Breast epithelium (tissue), 4 donors: ENCODE measurements at regions not wholly inside any gene's neighbourhood (a gene's known extent, or its start where the extent isn't known, plus 50 kb on each side); places are given as distances from the start of the nearest gene placed in this dataset.

Source experiments
- DNase-seq, 2 donors: peaks; one replicate each; pipeline ENCODE4 v3.0.0-alpha.2; 2019; ENCODE audit warnings: low spot score in 2 of 2
- H3K27ac ChIP-seq, 2 donors: fragments of 200-600 bp; sonication (generic) in 1 of 2; one replicate each; pipeline ENCODE4 v1.5.1; 2016 to 2019; ENCODE audit warnings: mild to moderate bottlenecking in 1 of 2
- H3K27me3 ChIP-seq, 2 donors: fragments of 200-600 bp; sonication (generic) in 1 of 2; one replicate each; pipeline versions ENCODE4 v1.5.1 to v1.6.0; 2017 to 2019; ENCODE audit warnings: control low read depth in 1 of 2, mild to moderate bottlenecking in 1 of 2
- H3K36me3 ChIP-seq: fragments of 200-600 bp; one replicate; pipeline ENCODE4 v1.5.1; 2019
- H3K4me1 ChIP-seq, 2 donors: fragments of 200-600 bp; sonication (generic); one replicate each; pipeline ENCODE4 v1.5.1; 2016 to 2019; ENCODE audit warnings: control low read depth in 1 of 2
- H3K4me3 ChIP-seq, 3 donors: fragments of 200-600 bp; sonication (generic); 1 replicate in 2 of 3; 2 replicates in 1 of 3; pipeline ENCODE4 v1.5.1; 2016 to 2019; ENCODE audit warnings: mild to moderate bottlenecking in 3 of 3, moderate library complexity in 2 of 3
- H3K9me3 ChIP-seq, 2 donors: fragments of 200-600 bp; sonication (generic) in 1 of 2; one replicate each; pipeline ENCODE4 v1.5.1; 2016 to 2019; ENCODE audit warnings: control low read depth in 1 of 2
- POLR2A ChIP-seq: fragments of 450-650 bp; IDR thresholded peaks from one replicate; pipeline ENCODE4 v1.6.1; 2016; ENCODE audit warnings: antibody characterized with exemption, mild to moderate bottlenecking, moderate library complexity
- POLR2AphosphoS5 ChIP-seq, 3 donors: sonication (generic); formaldehyde crosslinking; IDR thresholded peaks; one replicate each; pipeline ENCODE4 v1.6.1; 2017; ENCODE audit warnings: antibody characterized with exemption in 3 of 3
- intact Hi-C: fragments of 100-400 bp; cut with DNase I; formaldehyde crosslinking; loops from one replicate; pipeline ENCODE4 v1.15.1; 2023; ENCODE audit warnings: low total_unique reads
- TF ChIP-seq, protein P1 (sequence below), 3 donors: fragments of 450-650 bp; IDR thresholded peaks; one replicate each; pipeline ENCODE4 v1.5.1; 2016 to 2017; ENCODE audit warnings: antibody characterized with exemption in 3 of 3, mild to moderate bottlenecking in 3 of 3, moderate library complexity in 3 of 3

DNA sequence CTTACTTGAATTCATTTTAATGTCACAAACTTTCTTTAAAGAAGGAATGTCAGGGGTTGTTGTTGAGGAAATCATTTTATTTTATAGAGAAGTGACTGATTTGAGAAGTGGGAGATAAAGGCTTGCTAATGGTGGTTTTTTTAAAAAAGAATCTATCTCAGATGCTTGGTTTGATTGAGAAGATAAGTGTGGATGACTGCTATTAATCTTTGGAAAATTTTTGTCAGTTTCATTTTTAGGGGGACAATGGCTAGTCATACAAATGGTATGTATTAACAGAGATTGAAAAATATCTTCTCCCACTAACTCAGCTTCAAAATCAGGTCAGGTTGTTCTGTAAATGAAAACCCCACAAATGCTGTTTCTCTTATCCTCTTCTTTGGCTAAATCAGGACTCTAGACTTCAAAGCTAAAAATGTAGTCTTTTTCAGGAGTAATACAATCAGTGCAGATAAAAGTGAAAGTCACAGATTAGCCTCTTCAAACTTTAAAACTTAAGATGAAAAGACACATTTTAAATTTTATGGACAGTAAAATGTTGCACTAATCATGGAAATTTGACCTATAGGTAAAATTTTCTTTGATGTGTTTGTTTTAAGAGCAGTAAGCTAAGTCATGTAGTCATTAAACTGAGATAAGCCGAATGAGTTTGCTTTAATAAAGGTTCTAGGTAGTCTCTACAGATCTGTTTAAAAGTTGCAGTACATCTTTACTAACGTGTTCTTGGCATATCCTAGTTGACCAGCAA is 674.2 kb upstream of the VRK2 start:
- Histone ChIP-seq H3K27ac (no peak overlapping the region), H3K4me1 (no peaks in the 10 kb centered on the region), H3K4me3 (no peak overlapping the region), H3K9me3 (no peaks in the 10 kb centered on the region), H3K27me3 (no peaks in the 10 kb centered on the region), H3K36me3 (no peaks in the 10 kb centered on the region)
- no peak for DNase-seq
- intact Hi-C loops = no loop called here
- TF ChIP-seq POLR2A (no peak), POLR2AphosphoS5 (IDR thresholded peaks at IDR 0.05) (no peak)
- TF ChIP-seq, protein P1, sequence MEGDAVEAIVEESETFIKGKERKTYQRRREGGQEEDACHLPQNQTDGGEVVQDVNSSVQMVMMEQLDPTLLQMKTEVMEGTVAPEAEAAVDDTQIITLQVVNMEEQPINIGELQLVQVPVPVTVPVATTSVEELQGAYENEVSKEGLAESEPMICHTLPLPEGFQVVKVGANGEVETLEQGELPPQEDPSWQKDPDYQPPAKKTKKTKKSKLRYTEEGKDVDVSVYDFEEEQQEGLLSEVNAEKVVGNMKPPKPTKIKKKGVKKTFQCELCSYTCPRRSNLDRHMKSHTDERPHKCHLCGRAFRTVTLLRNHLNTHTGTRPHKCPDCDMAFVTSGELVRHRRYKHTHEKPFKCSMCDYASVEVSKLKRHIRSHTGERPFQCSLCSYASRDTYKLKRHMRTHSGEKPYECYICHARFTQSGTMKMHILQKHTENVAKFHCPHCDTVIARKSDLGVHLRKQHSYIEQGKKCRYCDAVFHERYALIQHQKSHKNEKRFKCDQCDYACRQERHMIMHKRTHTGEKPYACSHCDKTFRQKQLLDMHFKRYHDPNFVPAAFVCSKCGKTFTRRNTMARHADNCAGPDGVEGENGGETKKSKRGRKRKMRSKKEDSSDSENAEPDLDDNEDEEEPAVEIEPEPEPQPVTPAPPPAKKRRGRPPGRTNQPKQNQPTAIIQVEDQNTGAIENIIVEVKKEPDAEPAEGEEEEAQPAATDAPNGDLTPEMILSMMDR (IDR thresholded peaks at IDR 0.05) = no peak

GRCh38 chr2:57373530-57373929 is 673.1 kb upstream of the VRK2 start:
- no peak for DNase-seq
- TF ChIP-seq POLR2A (no peak), POLR2AphosphoS5 (IDR thresholded peaks at IDR 0.05) (no peak)
- TF ChIP-seq, protein P1 (IDR thresholded peaks at IDR 0.05) = no peak
- Histone ChIP-seq H3K36me3 (no peaks in the 10 kb centered on the region), H3K4me3 (no peak overlapping the region), H3K4me1 (no peaks in the 10 kb centered on the region), H3K9me3 (no peaks in the 10 kb centered on the region), H3K27me3 (no peaks in the 10 kb centered on the region), H3K27ac (no peak overlapping the region)
- intact Hi-C loops = no loop called here

DNA sequence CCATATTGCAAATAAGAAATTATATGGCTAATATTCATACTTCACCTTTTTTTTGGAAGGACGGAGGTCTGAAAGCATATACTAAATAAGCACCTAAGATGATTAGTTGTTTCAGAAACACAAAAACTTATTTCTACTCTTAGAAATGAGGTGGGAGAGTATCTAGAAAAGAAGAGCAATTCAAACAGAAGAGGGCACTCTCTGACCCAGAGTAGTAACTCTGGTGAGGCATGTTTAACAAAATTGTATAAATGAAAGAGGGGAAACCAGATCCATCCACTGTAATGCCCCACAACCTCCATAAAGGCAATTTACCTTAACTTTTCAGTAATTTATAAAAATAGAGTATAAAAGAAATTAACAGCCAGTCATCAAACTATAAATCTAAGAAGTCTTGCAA is 669.6 kb upstream of the VRK2 start:
- Histone ChIP-seq H3K36me3 (no peaks in the 10 kb centered on the region), H3K27me3 (no peaks in the 10 kb centered on the region), H3K9me3 (no peaks in the 10 kb centered on the region), H3K4me1 (no peaks in the 10 kb centered on the region), H3K27ac (no peak overlapping the region), H3K4me3 (no peak overlapping the region)
- intact Hi-C loops = no loop called here
- DNase-seq = no peak
- no peak for TF ChIP-seq POLR2A
- TF ChIP-seq, protein P1 (IDR thresholded peaks at IDR 0.05) = no peak
- TF ChIP-seq POLR2AphosphoS5 (IDR thresholded peaks at IDR 0.05) = no peak

- Histone ChIP-seq H3K27ac (no peak overlapping the region), H3K4me3 (no peak overlapping the region), H3K36me3 (no peaks in the 10 kb centered on the region), H3K27me3 (no peaks in the 10 kb centered on the region), H3K4me1 (no peaks in the 10 kb centered on the region), H3K9me3 (peaks cover 0 to 35% of the 10 kb centered on the region in 2 donors)
- no peak for DNase-seq
- TF ChIP-seq POLR2A (no peak), POLR2AphosphoS5 (IDR thresholded peaks at IDR 0.05) (no peak)
- TF ChIP-seq, protein P1 (IDR thresholded peaks at IDR 0.05) = no peak
- intact Hi-C loops = no loop called here
Observed at GRCh38 chr2:57386305-57386704, 660.3 kb upstream of the VRK2 start.

DNA sequence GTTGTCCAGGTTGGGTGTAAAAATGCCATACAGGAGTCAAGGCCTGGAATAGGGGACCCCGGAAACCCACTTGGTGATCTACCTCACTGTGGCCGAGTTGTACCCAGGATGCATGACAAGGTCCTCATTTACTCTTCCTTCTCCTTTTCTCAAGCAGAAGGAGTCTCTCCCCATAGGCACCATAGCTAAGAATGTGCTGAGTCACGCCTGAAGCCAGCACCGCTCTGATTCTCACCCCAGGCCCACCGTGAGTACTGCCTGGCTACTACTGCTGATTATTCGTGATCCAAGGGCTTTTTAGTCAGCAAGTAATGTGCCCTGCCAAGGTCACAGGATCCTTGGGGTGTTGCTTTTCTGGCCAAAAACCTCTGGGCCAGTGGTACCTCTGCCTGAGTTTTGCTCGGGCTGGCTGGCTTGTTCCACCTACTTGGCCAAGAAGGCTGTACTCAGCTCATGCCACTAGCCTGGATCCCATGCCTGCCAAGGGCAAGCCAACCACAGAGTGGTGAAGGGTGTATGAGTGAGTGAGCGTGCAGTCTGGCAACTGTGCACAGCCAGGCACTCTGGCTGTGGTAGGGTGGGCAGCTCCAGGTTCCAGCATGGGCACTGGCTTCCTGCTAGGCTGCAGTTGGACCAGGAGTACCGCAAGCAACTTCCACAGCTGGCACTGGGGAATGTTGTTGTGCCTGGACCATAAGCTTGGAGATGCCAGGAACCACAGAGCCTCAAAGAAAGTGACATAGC is 650.1 kb upstream of the VRK2 start:
- Histone ChIP-seq H3K4me1 (no peaks in the 10 kb centered on the region), H3K27ac (no peak overlapping the region), H3K36me3 (no peaks in the 10 kb centered on the region), H3K4me3 (no peak overlapping the region), H3K9me3 (peaks cover 3 to 17% of the 10 kb centered on the region in 2 donors), H3K27me3 (no peaks in the 10 kb centered on the region)
- no peak for DNase-seq
- no peak for TF ChIP-seq POLR2A
- intact Hi-C loops = no loop called here
